Heart left ventricle (tissue), 16 donors: ENCODE measurements at regions not wholly inside any gene's neighbourhood (a gene's known extent, or its start where the extent isn't known, plus 50 kb on each side); places are given as distances from the start of the nearest gene placed in this dataset.

ENCODE experiments used
- ATAC-seq, 4 donors: fragments of 200-7000 bp; cut with Tn5 transposase; one replicate each; pipeline ENCODE4 v1.9.1; 2020 to 2022; ENCODE audit warnings: moderate library complexity in 4 of 4, mild to moderate bottlenecking in 3 of 4, moderate number of reproducible peaks in 1 of 4
- DNase-seq, 5 donors: peaks; one replicate each; pipeline ENCODE4 v3.0.0-alpha.2; 2020
- H3K27ac ChIP-seq, 12 donors: fragments of 200-600 bp; sonication (generic) in 4 of 12; one replicate each; pipeline versions ENCODE4 v1.5.0 to v1.8.0; 2016 to 2022; ENCODE audit warnings: mild to moderate bottlenecking in 2 of 12
- H3K27me3 ChIP-seq, 9 donors: fragments of 200-600 bp; sonication (generic) in 2 of 9; one replicate each; pipeline versions ENCODE4 v1.5.1 to v1.8.0; 2016 to 2022; ENCODE audit warnings: mild to moderate bottlenecking in 3 of 9
- H3K36me3 ChIP-seq, 9 donors: fragments of 200-600 bp; sonication (generic) in 2 of 9; one replicate each; pipeline versions ENCODE4 v1.5.0 to v1.8.0; 2018 to 2022; ENCODE audit warnings: mild to moderate bottlenecking in 2 of 9
- H3K4me1 ChIP-seq, 12 donors: fragments of 200-600 bp; sonication (generic) in 4 of 12; one replicate each; pipeline versions ENCODE4 v1.5.0 to v1.8.0; 2016 to 2022; ENCODE audit warnings: mild to moderate bottlenecking in 3 of 12
- H3K4me3 ChIP-seq, 12 donors: fragments of 200-600 bp; sonication (generic) in 4 of 12; one replicate each; pipeline versions ENCODE4 v1.5.0 to v1.8.0; 2017 to 2022; ENCODE audit warnings: mild to moderate bottlenecking in 9 of 12, moderate library complexity in 4 of 12
- H3K9me3 ChIP-seq, 12 donors: fragments of 200-600 bp; sonication (generic) in 4 of 12; one replicate each; pipeline versions ENCODE4 v1.5.0 to v1.8.0; 2016 to 2022; ENCODE audit warnings: mild to moderate bottlenecking in 1 of 12
- POLR2A ChIP-seq, 2 donors: fragments of 450-650 bp; IDR thresholded peaks; one replicate each; pipeline ENCODE4 v1.6.1; 2017; ENCODE audit warnings: antibody characterized with exemption in 2 of 2, mild to moderate bottlenecking in 2 of 2, moderate library complexity in 2 of 2
- WGBS, 4 donors: extraction: QIAGEN DNeasy Blood & Tissue Kit in 2 of 4; methylation state at CpG; one replicate each; pipeline versions ENCODE4 v1.1.5 to v1.1.7; 2013 to 2018; 5-methylcytosine and 5-hydroxymethylcytosine counted together
- intact Hi-C, 10 donors: fragments of 100-400 bp; cut with DNase I; formaldehyde crosslinking; loops; one replicate each; pipeline versions ENCODE4 v1.11.1 to v1.14.2; 2022
- TF ChIP-seq, protein P1 (sequence below), 12 donors: fragments of 200-600 bp; sonication (generic) in 4 of 12; IDR thresholded peaks; one replicate each; pipeline versions ENCODE4 v1.5.0 to v1.8.0; 2018 to 2022; ENCODE audit warnings: antibody characterized with exemption in 12 of 12, mild to moderate bottlenecking in 5 of 12
- donor health status: ischemic (EF 13 %, LVEDD 7.1; RV severe dilation, severe dysfunction).
- donor health status: healthy with polysubstance abuse.
- donor health status: DM: no; HTN: yes; CAD: no.
- donor health status: DM: no; HTN: no; CAD: no.
- donor health status: ischemic (EF 25% LVEDD 6.9; RV normal size, moderate dysfunction).
- donor health status: ischemic (EF 25% LVEDD 5.7; RV mildly dilated, moderate dysfunction).
- donor health status: healthy.
- donor health status: DM: yes; HTN: yes; CAD: no.
- donor health status: ischemic (EF 35%, LVEDD 5.7; RV mildly dilated, moderate dysfunction).
- donor health status: nonischemic (EF 11% LVEDD 7.7; RV severe dilation, severe dysfunction).
- donor health status: DM: yes; HTN: yes; CAD: no.
- donor health status: PGD.
- donor health status: ischemic (EF 29% LVEDD 5.4; RV normal size, mild dysfunction).
- donor health status: nonischemic (EF 23%, LVEDD 6.1; RV moderate dilation, normal function).

DNA sequence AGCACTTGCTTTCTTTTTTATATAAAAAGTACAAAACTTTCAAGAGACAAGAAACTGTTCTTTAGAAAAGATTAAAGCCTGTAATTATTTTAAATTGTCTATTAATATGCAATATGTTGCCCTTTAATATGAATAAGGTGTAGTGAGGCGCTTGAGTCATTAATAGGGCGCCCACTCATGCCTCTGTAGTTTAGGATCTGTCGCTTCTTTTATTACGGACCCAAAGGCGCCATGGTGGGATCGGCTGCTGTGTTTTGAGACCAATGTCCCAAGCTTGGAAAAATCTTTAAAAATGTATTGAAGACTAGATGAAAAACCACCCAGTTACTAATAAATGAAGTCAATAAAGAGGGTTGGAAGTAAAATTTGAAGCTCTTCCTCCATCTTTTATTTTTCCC lies 259.5 kb upstream of the MEIS2 start:
- no peak for DNase-seq
- no peak for ATAC-seq
- Histone ChIP-seq H3K9me3 (no peaks in the 10 kb centered on the region), H3K4me3 (no peak overlapping the region), H3K27ac (no peak overlapping the region), H3K4me1 (no peaks in the 10 kb centered on the region), H3K27me3 (no peaks in the 10 kb centered on the region), H3K36me3 (no peaks in the 10 kb centered on the region)
- intact Hi-C loops: no loop called here
- TF ChIP-seq, protein P1, sequence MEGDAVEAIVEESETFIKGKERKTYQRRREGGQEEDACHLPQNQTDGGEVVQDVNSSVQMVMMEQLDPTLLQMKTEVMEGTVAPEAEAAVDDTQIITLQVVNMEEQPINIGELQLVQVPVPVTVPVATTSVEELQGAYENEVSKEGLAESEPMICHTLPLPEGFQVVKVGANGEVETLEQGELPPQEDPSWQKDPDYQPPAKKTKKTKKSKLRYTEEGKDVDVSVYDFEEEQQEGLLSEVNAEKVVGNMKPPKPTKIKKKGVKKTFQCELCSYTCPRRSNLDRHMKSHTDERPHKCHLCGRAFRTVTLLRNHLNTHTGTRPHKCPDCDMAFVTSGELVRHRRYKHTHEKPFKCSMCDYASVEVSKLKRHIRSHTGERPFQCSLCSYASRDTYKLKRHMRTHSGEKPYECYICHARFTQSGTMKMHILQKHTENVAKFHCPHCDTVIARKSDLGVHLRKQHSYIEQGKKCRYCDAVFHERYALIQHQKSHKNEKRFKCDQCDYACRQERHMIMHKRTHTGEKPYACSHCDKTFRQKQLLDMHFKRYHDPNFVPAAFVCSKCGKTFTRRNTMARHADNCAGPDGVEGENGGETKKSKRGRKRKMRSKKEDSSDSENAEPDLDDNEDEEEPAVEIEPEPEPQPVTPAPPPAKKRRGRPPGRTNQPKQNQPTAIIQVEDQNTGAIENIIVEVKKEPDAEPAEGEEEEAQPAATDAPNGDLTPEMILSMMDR (IDR thresholded peaks at IDR 0.05): no peak
- TF ChIP-seq POLR2A (IDR thresholded peaks at IDR 0.05): no peak
- 94 to 97% (median 95%) methylated on average over 6 of the region's 6 CpGs for WGBS, 4 donors

DNA sequence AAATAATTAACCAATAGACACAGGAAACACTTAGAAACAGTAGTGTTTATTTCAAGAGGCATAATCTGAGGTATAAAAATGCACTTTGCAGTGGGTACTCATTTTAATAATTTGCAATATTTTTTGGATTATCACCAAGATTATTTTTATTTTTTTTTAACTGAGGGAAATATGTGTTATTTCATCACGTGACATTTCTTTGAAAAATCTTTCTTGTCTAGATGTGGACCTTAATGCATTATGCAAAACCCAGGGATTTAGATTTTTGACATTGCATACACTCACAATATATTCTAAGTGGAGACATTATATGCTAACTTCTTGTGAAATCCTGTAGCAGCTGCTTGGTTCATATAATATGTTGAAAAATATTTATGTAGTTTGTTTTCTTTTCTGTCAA lies 260.4 kb upstream of the MEIS2 start:
- Histone ChIP-seq H3K4me1 (no peaks in the 10 kb centered on the region), H3K27me3 (no peaks in the 10 kb centered on the region), H3K9me3 (no peaks in the 10 kb centered on the region), H3K36me3 (no peaks in the 10 kb centered on the region), H3K27ac (no peak overlapping the region), H3K4me3 (no peak overlapping the region)
- DNase-seq: no peak
- WGBS, 4 donors: 73 to 83% (median 79%) methylated on average over 1 of the region's 1 CpG
- TF ChIP-seq, protein P1 (IDR thresholded peaks at IDR 0.05): no peak
- no peak for TF ChIP-seq POLR2A (IDR thresholded peaks at IDR 0.05)
- intact Hi-C loops: no loop called here
- ATAC-seq: no peak

DNA sequence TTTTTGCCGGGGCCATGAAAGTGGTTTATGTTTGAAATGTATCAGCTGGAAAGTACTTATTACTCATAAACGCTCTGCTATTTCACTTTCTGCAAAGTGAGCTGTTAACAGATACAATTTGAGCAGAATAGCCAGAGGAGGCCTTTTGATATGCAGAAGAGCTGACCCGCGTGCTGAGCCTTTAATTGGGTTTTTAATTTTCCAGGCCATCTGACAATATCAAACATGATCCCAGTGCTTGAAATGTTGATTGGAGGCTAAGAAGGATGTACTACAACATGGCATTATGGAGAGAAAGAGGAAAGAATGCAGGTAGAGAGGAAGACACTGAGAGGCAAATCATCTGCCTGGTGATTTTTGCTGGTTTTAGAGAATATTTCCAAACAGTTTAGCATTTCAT lies 261.3 kb upstream of the MEIS2 start:
- H3K4me3 ChIP-seq: no peak overlapping the region
- no peaks in the 10 kb centered on the region for H3K27me3 ChIP-seq

DNA sequence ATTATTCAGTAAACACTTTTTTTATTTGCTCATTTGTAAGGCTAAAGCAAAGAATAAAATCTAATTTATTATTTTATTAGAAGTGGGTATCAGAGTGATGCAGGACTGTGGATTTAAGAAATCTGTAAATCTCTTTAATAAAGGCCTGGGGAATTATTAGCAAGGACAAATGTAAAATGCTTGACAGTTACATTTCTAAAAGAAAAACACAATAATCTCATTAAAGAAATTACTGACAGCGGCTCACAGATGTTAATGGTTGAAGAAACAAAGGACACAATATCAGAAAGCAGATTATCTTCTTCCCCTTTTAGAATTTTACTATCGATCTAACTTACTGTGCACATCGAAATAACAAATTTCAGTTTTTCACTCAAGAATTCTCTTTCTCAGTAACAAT lies 262.1 kb upstream of the MEIS2 start:
- Histone ChIP-seq H3K27me3 (no peaks in the 10 kb centered on the region), H3K4me3 (no peak overlapping the region), H3K36me3 (no peaks in the 10 kb centered on the region), H3K4me1 (no peaks in the 10 kb centered on the region), H3K27ac (no peak overlapping the region), H3K9me3 (no peaks in the 10 kb centered on the region)
- TF ChIP-seq POLR2A (IDR thresholded peaks at IDR 0.05): no peak
- TF ChIP-seq, protein P1 (IDR thresholded peaks at IDR 0.05): no peak
- no peak for ATAC-seq
- intact Hi-C loops: no loop called here
- no peak for DNase-seq
- WGBS, 4 donors: 86 to 92% (median 87%) methylated on average over 3 of the region's 3 CpGs

More for the DNA sequence above, 261.3 kb upstream of the MEIS2 start:
- DNase-seq (no peak), ATAC-seq (no peak)
- TF ChIP-seq, protein P1 (IDR thresholded peaks at IDR 0.05): no peak
- TF ChIP-seq POLR2A (IDR thresholded peaks at IDR 0.05): no peak
- H3K9me3 ChIP-seq: no peaks in the 10 kb centered on the region
- H3K27ac ChIP-seq: no peak overlapping the region
- 55 to 69% (median 62%) methylated on average over 4 of the region's 4 CpGs for WGBS, 4 donors
- intact Hi-C loops: no loop called here
- H3K36me3 ChIP-seq: no peaks in the 10 kb centered on the region
- H3K4me1 ChIP-seq: no peaks in the 10 kb centered on the region
